GM19395 (cell line): ENCODE measurements at regions not wholly inside any gene's neighbourhood (a gene's known extent, or its start where the extent isn't known, plus 50 kb on each side); places are given as distances from the start of the nearest gene placed in this dataset.
"Not testable (repeated sequence)": the region's sequence is repeated elsewhere in the genome, so short reads cannot be mapped to it uniquely, and the experiment has no call there.

Experiments
- ATAC-seq: cut with Tn5 transposase; IDR thresholded peaks from one replicate; pipeline ENCODE4 v1.9.1; 2021; ENCODE audit warnings: mild to moderate bottlenecking, moderate library complexity; ENCODE audit not compliant: unreplicated experiment

- no peak for ATAC-seq
These were observed 133.5 kb upstream of the CADM1 start for GRCh38 chr11:115637599-115638241.

GRCh38 chr11:115636753-115637527, 132.7 kb upstream of the CADM1 start:
- no peak for ATAC-seq

- not testable (repeated sequence) for ATAC-seq
These were observed 129.8 kb upstream of the CADM1 start for GRCh38 chr11:115633977-115634376.

GRCh38 chr11:115632061-115632460, 127.8 kb upstream of the CADM1 start:
- no peak for ATAC-seq

- ATAC-seq = no peak
These were observed 127.4 kb upstream of the CADM1 start for GRCh38 chr11:115631609-115632008.

- no peak for ATAC-seq
These were observed 126.0 kb upstream of the CADM1 start for GRCh38 chr11:115630214-115630613.

GRCh38 chr11:115629456-115630015, 125.3 kb upstream of the CADM1 start:
- no peak for ATAC-seq

- ATAC-seq = no peak
These were observed 123.6 kb upstream of the CADM1 start for GRCh38 chr11:115627666-115628460.

- no peak for ATAC-seq
These were observed 122.9 kb upstream of the CADM1 start for GRCh38 chr11:115627071-115627470.

GRCh38 chr11:115626414-115626813, 122.2 kb upstream of the CADM1 start:
- ATAC-seq = no peak

- no peak for ATAC-seq
These were observed 121.3 kb upstream of the CADM1 start for GRCh38 chr11:115625502-115625901.

- ATAC-seq = no peak
These were observed 119.8 kb upstream of the CADM1 start for GRCh38 chr11:115624065-115624464.

- ATAC-seq = no peak
These were observed 118.8 kb upstream of the CADM1 start for GRCh38 chr11:115623021-115623451.

- ATAC-seq = no peak
These were observed 114.2 kb upstream of the CADM1 start for GRCh38 chr11:115618428-115618827.

GRCh38 chr11:115617767-115618166, 113.6 kb upstream of the CADM1 start:
- no peak for ATAC-seq

GRCh38 chr11:115616971-115617370, 112.8 kb upstream of the CADM1 start:
- ATAC-seq = no peak

- ATAC-seq = no peak
These were observed 109.9 kb upstream of the CADM1 start for GRCh38 chr11:115613986-115614632.

GRCh38 chr11:115613004-115613403, 108.8 kb upstream of the CADM1 start:
- no peak for ATAC-seq

GRCh38 chr11:115612046-115612730, 108.0 kb upstream of the CADM1 start:
- no peak for ATAC-seq

- ATAC-seq = no peak
These were observed 107.1 kb upstream of the CADM1 start for GRCh38 chr11:115611343-115611742.
